Ectodermal cell (in vitro differentiated cells): ENCODE measurements at regions not wholly inside any gene's neighbourhood (a gene's known extent, or its start where the extent isn't known, plus 50 kb on each side); places are given as distances from the start of the nearest gene placed in this dataset.

ENCODE experiments used
- H3K27ac ChIP-seq: 2 replicates; pipeline ENCODE4 v1.7.0; 2013; ENCODE audit warnings: mild to moderate bottlenecking, low read depth, low read length; ENCODE audit not compliant: insufficient read depth, poor library complexity, severe bottlenecking
- H3K27me3 ChIP-seq: 2 replicates; pipeline ENCODE4 v1.7.0; 2013; ENCODE audit warnings: mild to moderate bottlenecking, low read length; ENCODE audit not compliant: insufficient read depth, control insufficient read depth, poor library complexity, severe bottlenecking
- H3K36me3 ChIP-seq: one replicate; pipeline ENCODE4 v1.7.0; 2013; ENCODE audit warnings: low read length; ENCODE audit not compliant: control insufficient read depth, insufficient read depth
- H3K4me1 ChIP-seq: one replicate; pipeline ENCODE4 v1.7.0; 2013; ENCODE audit warnings: low read length; ENCODE audit not compliant: control insufficient read depth, insufficient read depth
- H3K4me3 ChIP-seq: 2 replicates; pipeline ENCODE4 v1.7.0; 2013; ENCODE audit warnings: low read depth, low read length, control low read depth; ENCODE audit not compliant: insufficient read depth
- H3K9me3 ChIP-seq: 2 replicates; pipeline ENCODE4 v1.7.0; 2013; ENCODE audit warnings: mild to moderate bottlenecking, low read length, moderate library complexity; ENCODE audit not compliant: control insufficient read depth
- WGBS, 2 experiments: methylation state at CpG; one replicate each; pipeline ENCODE4 v1.1.7; 2013; ENCODE audit warnings: missing lambda C conversion rate in 2 of 2; 5-methylcytosine and 5-hydroxymethylcytosine counted together

GRCh38 chr6:48178700-48179099, 67.7 kb upstream of the PTCHD4 start:
- Histone ChIP-seq H3K4me3 (no peak overlapping the region), H3K27ac (no peak overlapping the region), H3K36me3 (no peaks in the 10 kb centered on the region), H3K27me3 (no peaks in the 10 kb centered on the region), H3K4me1 (no peaks in the 10 kb centered on the region), H3K9me3 (no peaks in the 10 kb centered on the region)
- 96 to 100% methylated on average over 1 to 2 of the region's 2 CpGs for WGBS, 2 experiments

- Histone ChIP-seq H3K9me3 (no peaks in the 10 kb centered on the region), H3K4me1 (no peaks in the 10 kb centered on the region), H3K27me3 (no peaks in the 10 kb centered on the region), H3K4me3 (no peak overlapping the region), H3K27ac (no peak overlapping the region), H3K36me3 (no peaks in the 10 kb centered on the region)
- 94 to 100% methylated on average over 3 of the region's 3 CpGs for WGBS, 2 experiments
Measured at GRCh38 chr6:48177786-48178185, 66.8 kb upstream of the PTCHD4 start.

- Histone ChIP-seq H3K27ac (no peak overlapping the region), H3K36me3 (no peaks in the 10 kb centered on the region), H3K4me1 (no peaks in the 10 kb centered on the region), H3K27me3 (no peaks in the 10 kb centered on the region), H3K4me3 (no peak overlapping the region), H3K9me3 (no peaks in the 10 kb centered on the region)
- 90 to 93% methylated on average over 5 to 6 of the region's 6 CpGs for WGBS, 2 experiments
Measured at GRCh38 chr6:48176645-48177308, 65.8 kb upstream of the PTCHD4 start.

GRCh38 chr6:48169635-48170034, 58.6 kb upstream of the PTCHD4 start:
- Histone ChIP-seq H3K27me3 (no peaks in the 10 kb centered on the region), H3K36me3 (no peaks in the 10 kb centered on the region), H3K4me3 (no peak overlapping the region), H3K9me3 (no peaks in the 10 kb centered on the region), H3K27ac (no peak overlapping the region), H3K4me1 (no peaks in the 10 kb centered on the region)
- WGBS, 2 experiments: 100% methylated on average over 1 of the region's 1 CpG
